IMR-90 (cell line): ENCODE measurements at regions not wholly inside any gene's neighbourhood (a gene's known extent, or its start where the extent isn't known, plus 50 kb on each side); places are given as distances from the start of the nearest gene placed in this dataset.

Experiments
- ATAC-seq: fragments of 200-7000 bp; cut with Tn5 transposase; 2 replicates; pipeline ENCODE4 v1.9.1; 2020; ENCODE audit warnings: low read depth, mild to moderate bottlenecking, moderate library complexity
- BruUV-seq: library from RNA; stranded (reverse); fragments of 400-500 nt; replicated peaks from 2 replicates; lab custom pipeline; 2021; lab: Mats Ljungman, UMichigan
- CTCF ChIA-PET: fragments of 300-600 bp; formaldehyde crosslinking; extraction: SDS; loops from one replicate; lab custom pipeline; 2021; ENCODE audit warnings: antibody characterized with exemption; lab: Yijun Ruan, JAX
- POLR2A ChIA-PET: fragments of 300-600 bp; sonication (Branson Sonifier 250); formaldehyde crosslinking; loops from one replicate; lab custom pipeline; 2022; ENCODE audit warnings: antibody characterized with exemption; ENCODE audit not compliant: unreplicated experiment; lab: Charles Lee
- DNase-seq: peaks from one replicate; pipeline ENCODE4 v3.0.0; 2013
- H2AFZ ChIP-seq: replicated peaks from 2 replicates; pipeline ENCODE3; 2013; ENCODE audit warnings: low read length, mild to moderate bottlenecking; ENCODE audit not compliant: poor library complexity
- H2AK5ac ChIP-seq: 2 replicates; pipeline ENCODE4 v1.6.1; 2013; ENCODE audit warnings: low read depth, low read length, inconsistent platforms
- H2AK9ac ChIP-seq: replicated peaks from 2 replicates; pipeline ENCODE3; 2013; ENCODE audit warnings: mild to moderate bottlenecking, low read depth, low read length, moderate library complexity; ENCODE audit not compliant: poor library complexity
- H2BK120ac ChIP-seq: 2 replicates; pipeline ENCODE4 v1.6.1; 2013; ENCODE audit warnings: low read depth, low read length, inconsistent platforms
- H2BK15ac ChIP-seq: 3 replicates; pipeline ENCODE4 v1.6.1; 2013; ENCODE audit warnings: low read depth, low read length, inconsistent platforms
- H2BK20ac ChIP-seq: 2 replicates; pipeline ENCODE4 v1.6.1; 2013; ENCODE audit warnings: low read depth, mild to moderate bottlenecking, inconsistent platforms, low read length, moderate library complexity
- H2BK5ac ChIP-seq: 2 replicates; pipeline ENCODE4 v1.6.1; 2013; ENCODE audit warnings: mild to moderate bottlenecking, low read depth, low read length, inconsistent platforms; ENCODE audit not compliant: poor library complexity, severe bottlenecking
- H3K14ac ChIP-seq: replicated peaks from 2 replicates; pipeline ENCODE4 v1.6.1; 2013; ENCODE audit warnings: low read depth, low read length, inconsistent platforms
- H3K18ac ChIP-seq: 2 replicates; pipeline ENCODE4 v1.6.1; 2013; ENCODE audit warnings: low read depth, low read length, control low read depth
- H3K23ac ChIP-seq: 2 replicates; pipeline ENCODE4 v1.6.1; 2013; ENCODE audit warnings: low read depth, low read length, inconsistent platforms
- H3K27ac ChIP-seq: 2 replicates; pipeline ENCODE4 v1.5.1; 2013; ENCODE audit warnings: mild to moderate bottlenecking, control low read depth, low read length; ENCODE audit not compliant: insufficient read depth
- H3K27me3 ChIP-seq: 2 replicates; pipeline ENCODE4 v1.6.1; 2013; ENCODE audit warnings: low read length; ENCODE audit not compliant: control insufficient read depth, insufficient read depth
- H3K36me3 ChIP-seq: 2 replicates; pipeline ENCODE4 v1.6.1; 2013; ENCODE audit warnings: low read length, mixed read lengths; ENCODE audit not compliant: control insufficient read depth, insufficient read depth
- H3K4ac ChIP-seq: 2 replicates; pipeline ENCODE4 v1.6.1; 2013; ENCODE audit warnings: low read depth, low read length, inconsistent platforms
- H3K4me1 ChIP-seq: 2 replicates; pipeline ENCODE4 v1.6.1; 2013; ENCODE audit warnings: low read length, mixed read lengths; ENCODE audit not compliant: control insufficient read depth, insufficient read depth
- H3K4me2 ChIP-seq: 2 replicates; pipeline ENCODE4 v1.6.1; 2013; ENCODE audit warnings: low read depth, mild to moderate bottlenecking, control low read depth, low read length, moderate library complexity
- H3K4me3 ChIP-seq: 2 replicates; pipeline ENCODE4 v1.5.1; 2013; ENCODE audit warnings: low read depth, mild to moderate bottlenecking, control low read depth, low read length, moderate library complexity; ENCODE audit not compliant: insufficient read depth
- H3K56ac ChIP-seq: 2 replicates; pipeline ENCODE4 v1.6.1; 2013; ENCODE audit warnings: low read length, inconsistent platforms; ENCODE audit not compliant: insufficient read depth; ENCODE audit errors: extremely low read depth
- H3K79me1 ChIP-seq, 2 experiments: 2 replicates each; pipeline ENCODE4 v1.6.1; 2013; ENCODE audit warnings: low read length in 2 of 2, inconsistent platforms in 1 of 2, low read depth in 1 of 2
- H3K9ac ChIP-seq: 2 replicates; pipeline ENCODE4 v1.6.1; 2013; ENCODE audit warnings: low read depth, low read length, control low read depth
- H3K9me1 ChIP-seq: 2 replicates; pipeline ENCODE4 v1.6.1; 2013; ENCODE audit warnings: low read length, inconsistent platforms; ENCODE audit not compliant: insufficient read depth
- H3K9me3 ChIP-seq: 2 replicates; pipeline ENCODE4 v1.6.1; 2013; ENCODE audit warnings: low read length; ENCODE audit not compliant: control insufficient read depth, insufficient read depth
- H4K20me1 ChIP-seq: 2 replicates; pipeline ENCODE4 v1.6.1; 2013; ENCODE audit warnings: low read length, inconsistent platforms; ENCODE audit not compliant: insufficient read depth
- H4K5ac ChIP-seq: 2 replicates; pipeline ENCODE4 v1.6.1; 2013; ENCODE audit warnings: mild to moderate bottlenecking, low read depth, low read length, control low read depth
- H4K8ac ChIP-seq, 2 experiments: 2 replicates each; pipeline ENCODE4 v1.6.1; 2013; ENCODE audit warnings: low read depth in 2 of 2, low read length in 2 of 2, control low read depth in 1 of 2, inconsistent platforms in 1 of 2
- H4K91ac ChIP-seq: 2 replicates; pipeline ENCODE4 v1.6.1; 2013; ENCODE audit warnings: low read depth, low read length, inconsistent platforms; ENCODE audit not compliant: insufficient read depth
- BHLHE40 ChIP-seq: fragments of 150-350 bp; IDR thresholded peaks from 2 replicates; pipeline ENCODE4 v1.6.1; 2016; ENCODE audit warnings: mild to moderate bottlenecking, low read depth, low read length
- CEBPB ChIP-seq: IDR thresholded peaks from 2 replicates; pipeline ENCODE4 v1.6.1; 2012; ENCODE audit warnings: low read depth, low read length, improper control_type of control experiment
- CHD1 ChIP-seq: IDR thresholded peaks from 2 replicates; pipeline ENCODE4 v1.6.1; 2012; ENCODE audit warnings: low read depth, low read length, improper control_type of control experiment
- FOS ChIP-seq: fragments of 150-350 bp; IDR thresholded peaks from 2 replicates; pipeline ENCODE4 v1.6.1; 2016; ENCODE audit warnings: low read depth, low read length
- MAFK ChIP-seq: IDR thresholded peaks from 2 replicates; pipeline ENCODE4 v1.6.1; 2012; ENCODE audit warnings: low read depth, low read length, improper control_type of control experiment
- MAZ ChIP-seq: IDR thresholded peaks from 2 replicates; pipeline ENCODE4 v1.6.1; 2012; ENCODE audit warnings: low read depth, mild to moderate bottlenecking, low read length, improper control_type of control experiment, moderate library complexity, borderline replicate concordance
- MXI1 ChIP-seq: IDR thresholded peaks from 2 replicates; pipeline ENCODE4 v1.6.1; 2012; ENCODE audit warnings: low read depth, mild to moderate bottlenecking, low read length, moderate library complexity, borderline replicate concordance
- NFE2L2 ChIP-seq: fragments of 150-350 bp; IDR thresholded peaks from 2 replicates; pipeline ENCODE4 v1.6.1; 2016; ENCODE audit warnings: low read depth, mild to moderate bottlenecking, low read length
- POLR2A ChIP-seq: IDR thresholded peaks from 2 replicates; pipeline ENCODE4 v1.6.1; 2012; ENCODE audit warnings: mild to moderate bottlenecking, low read depth, low read length
- RAD21 ChIP-seq: IDR thresholded peaks from 2 replicates; pipeline ENCODE4 v1.6.1; 2012; ENCODE audit warnings: low read length, improper control_type of control experiment
- RCOR1 ChIP-seq: IDR thresholded peaks from 2 replicates; pipeline ENCODE4 v1.6.1; 2012; ENCODE audit warnings: mild to moderate bottlenecking, low read length, improper control_type of control experiment; ENCODE audit not compliant: insufficient replicate concordance
- RFX5 ChIP-seq: IDR thresholded peaks from 2 replicates; pipeline ENCODE4 v1.8.0; 2012; ENCODE audit warnings: low read depth, mild to moderate bottlenecking, low read length, moderate library complexity
- SMC3 ChIP-seq: fragments of 150-350 bp; IDR thresholded peaks from 2 replicates; pipeline ENCODE4 v1.6.1; 2016; ENCODE audit warnings: low read depth, mild to moderate bottlenecking, antibody characterized with exemption, low read length, moderate library complexity
- WGBS, 2 experiments: methylation state at CpG; one replicate each; pipeline versions ENCODE4 v1.1.5 to v1.1.7; 2013; ENCODE audit warnings: missing lambda C conversion rate in 2 of 2; ENCODE audit not compliant: insufficient read length in 1 of 2; ENCODE audit errors: extremely low coverage in 2 of 2; 5-methylcytosine and 5-hydroxymethylcytosine counted together
- dilution Hi-C: fragments of 300-500 bp; cut with HindIII; formaldehyde crosslinking; loops from one replicate; pipeline ENCODE4 v1.14.3; 2018; ENCODE audit warnings: low sequenced_read_pairs; ENCODE audit not compliant: unreplicated experiment
- in situ Hi-C: fragments of 300-500 bp; cut with MboI; formaldehyde crosslinking; loops from 3 replicates; pipeline ENCODE4 v1.14.3; 2019; ENCODE audit warnings: low sequenced_read_pairs, inconsistent platforms, mixed read lengths
- intact Hi-C: fragments of 100-400 bp; cut with micrococcal nuclease; formaldehyde crosslinking; loops from 2 replicates; pipeline ENCODE4 v1.10.0; 2022
- TF ChIP-seq, protein P1 (sequence below): conservative IDR thresholded peaks from 2 replicates; pipeline ENCODE4 v1.5.1; 2012; ENCODE audit warnings: mild to moderate bottlenecking, low read depth, low read length, improper control_type of control experiment
- TF ChIP-seq, protein P2 (sequence below): fragments of 150-350 bp; IDR thresholded peaks from 2 replicates; pipeline ENCODE4 v1.6.1; 2016; ENCODE audit warnings: low read depth, mild to moderate bottlenecking, low read length, moderate library complexity, borderline replicate concordance
- TF ChIP-seq, protein P3 (sequence below): fragments of 150-350 bp; IDR thresholded peaks from 2 replicates; pipeline ENCODE4 v1.6.1; 2017; ENCODE audit warnings: mild to moderate bottlenecking, antibody characterized with exemption, low read length, low read depth

DNA sequence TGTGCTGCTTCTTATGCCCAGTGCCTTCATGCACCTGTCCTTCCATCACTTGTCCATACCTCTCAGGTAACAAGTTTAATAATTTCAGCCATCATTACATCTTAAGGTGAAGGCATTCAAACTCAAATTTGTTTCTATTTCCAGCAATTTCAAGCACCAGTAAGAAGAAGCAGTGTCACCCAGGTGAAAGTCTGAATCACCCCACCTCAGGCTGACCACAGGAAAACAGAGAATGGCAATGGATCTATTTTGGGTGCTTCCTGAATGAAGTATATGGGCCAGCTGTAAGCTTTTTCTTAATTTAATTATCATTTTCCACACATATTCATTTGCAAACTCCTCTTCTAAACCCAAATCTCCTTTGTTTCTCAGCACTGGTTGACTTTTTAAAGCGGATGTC lies 372.7 kb upstream of the SOX11 start:
- no peak overlapping the region for H4K8ac ChIP-seq
- no peaks in the 10 kb centered on the region for H3K9me1 ChIP-seq
- H2AK9ac ChIP-seq = no peak overlapping the region
- no peaks in the 10 kb centered on the region for H3K36me3 ChIP-seq
- no peak overlapping the region for H2BK120ac ChIP-seq
- no peak overlapping the region for H2BK5ac ChIP-seq
- ChIA-PET POLR2A (no interaction called here), CTCF (no interaction called here)
- no peak overlapping the region for H2AFZ ChIP-seq
- no peaks in the 10 kb centered on the region for H3K27me3 ChIP-seq
- no peaks in the 10 kb centered on the region for H3K79me1 ChIP-seq
- intact Hi-C loops (no loop called here), in situ Hi-C loops (no loop called here), dilution Hi-C loops (no loop called here)
- H3K18ac ChIP-seq = no peak overlapping the region
- ATAC-seq (no peak), DNase-seq (no peak)
- no peak overlapping the region for H3K4me3 ChIP-seq
- no peak overlapping the region for H2AK5ac ChIP-seq
- peaks cover 20% of the 10 kb centered on the region for H3K9me3 ChIP-seq
- no peak overlapping the region for H4K5ac ChIP-seq
- H3K4ac ChIP-seq = no peak overlapping the region
- H4K91ac ChIP-seq = no peak overlapping the region
- WGBS, 2 experiments = no CpG with 5 or more reads among the region's 1 CpG
- H3K4me1 ChIP-seq = no peaks in the 10 kb centered on the region
- H3K9ac ChIP-seq = no peak overlapping the region
- TF ChIP-seq, protein P1, sequence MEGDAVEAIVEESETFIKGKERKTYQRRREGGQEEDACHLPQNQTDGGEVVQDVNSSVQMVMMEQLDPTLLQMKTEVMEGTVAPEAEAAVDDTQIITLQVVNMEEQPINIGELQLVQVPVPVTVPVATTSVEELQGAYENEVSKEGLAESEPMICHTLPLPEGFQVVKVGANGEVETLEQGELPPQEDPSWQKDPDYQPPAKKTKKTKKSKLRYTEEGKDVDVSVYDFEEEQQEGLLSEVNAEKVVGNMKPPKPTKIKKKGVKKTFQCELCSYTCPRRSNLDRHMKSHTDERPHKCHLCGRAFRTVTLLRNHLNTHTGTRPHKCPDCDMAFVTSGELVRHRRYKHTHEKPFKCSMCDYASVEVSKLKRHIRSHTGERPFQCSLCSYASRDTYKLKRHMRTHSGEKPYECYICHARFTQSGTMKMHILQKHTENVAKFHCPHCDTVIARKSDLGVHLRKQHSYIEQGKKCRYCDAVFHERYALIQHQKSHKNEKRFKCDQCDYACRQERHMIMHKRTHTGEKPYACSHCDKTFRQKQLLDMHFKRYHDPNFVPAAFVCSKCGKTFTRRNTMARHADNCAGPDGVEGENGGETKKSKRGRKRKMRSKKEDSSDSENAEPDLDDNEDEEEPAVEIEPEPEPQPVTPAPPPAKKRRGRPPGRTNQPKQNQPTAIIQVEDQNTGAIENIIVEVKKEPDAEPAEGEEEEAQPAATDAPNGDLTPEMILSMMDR = no peak
- TF ChIP-seq RCOR1 (no peak), NFE2L2 (no peak), POLR2A (no peak), FOS (no peak), CEBPB (no peak), CHD1 (no peak), MAFK (no peak), MAZ (no peak), SMC3 (no peak), MXI1 (no peak), BHLHE40 (no peak), RFX5 (no peak), RAD21 (no peak)
- TF ChIP-seq, protein P2, sequence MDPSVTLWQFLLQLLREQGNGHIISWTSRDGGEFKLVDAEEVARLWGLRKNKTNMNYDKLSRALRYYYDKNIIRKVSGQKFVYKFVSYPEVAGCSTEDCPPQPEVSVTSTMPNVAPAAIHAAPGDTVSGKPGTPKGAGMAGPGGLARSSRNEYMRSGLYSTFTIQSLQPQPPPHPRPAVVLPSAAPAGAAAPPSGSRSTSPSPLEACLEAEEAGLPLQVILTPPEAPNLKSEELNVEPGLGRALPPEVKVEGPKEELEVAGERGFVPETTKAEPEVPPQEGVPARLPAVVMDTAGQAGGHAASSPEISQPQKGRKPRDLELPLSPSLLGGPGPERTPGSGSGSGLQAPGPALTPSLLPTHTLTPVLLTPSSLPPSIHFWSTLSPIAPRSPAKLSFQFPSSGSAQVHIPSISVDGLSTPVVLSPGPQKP = no peak
- TF ChIP-seq, protein P3, sequence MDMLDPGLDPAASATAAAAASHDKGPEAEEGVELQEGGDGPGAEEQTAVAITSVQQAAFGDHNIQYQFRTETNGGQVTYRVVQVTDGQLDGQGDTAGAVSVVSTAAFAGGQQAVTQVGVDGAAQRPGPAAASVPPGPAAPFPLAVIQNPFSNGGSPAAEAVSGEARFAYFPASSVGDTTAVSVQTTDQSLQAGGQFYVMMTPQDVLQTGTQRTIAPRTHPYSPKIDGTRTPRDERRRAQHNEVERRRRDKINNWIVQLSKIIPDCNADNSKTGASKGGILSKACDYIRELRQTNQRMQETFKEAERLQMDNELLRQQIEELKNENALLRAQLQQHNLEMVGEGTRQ = no peak
- no peak overlapping the region for H2BK15ac ChIP-seq
- H4K20me1 ChIP-seq = no peaks in the 10 kb centered on the region
- H3K4me2 ChIP-seq = no peak overlapping the region
- H3K23ac ChIP-seq = no peak overlapping the region
- H2BK20ac ChIP-seq = no peak overlapping the region
- H3K27ac ChIP-seq = no peak overlapping the region
- H3K14ac ChIP-seq = no peak overlapping the region
- no peak overlapping the region for H3K56ac ChIP-seq
- BruUV-seq = no TSS peak
